ENCODE measurements at regions not wholly inside any gene's neighbourhood (a gene's known extent, or its start where the extent isn't known, plus 50 kb on each side); places are given as distances from the start of the nearest gene placed in this dataset.

- no peak for TF ChIP-seq POLR2A (IDR thresholded peaks at IDR 0.05)
- TF ChIP-seq, protein P1, sequence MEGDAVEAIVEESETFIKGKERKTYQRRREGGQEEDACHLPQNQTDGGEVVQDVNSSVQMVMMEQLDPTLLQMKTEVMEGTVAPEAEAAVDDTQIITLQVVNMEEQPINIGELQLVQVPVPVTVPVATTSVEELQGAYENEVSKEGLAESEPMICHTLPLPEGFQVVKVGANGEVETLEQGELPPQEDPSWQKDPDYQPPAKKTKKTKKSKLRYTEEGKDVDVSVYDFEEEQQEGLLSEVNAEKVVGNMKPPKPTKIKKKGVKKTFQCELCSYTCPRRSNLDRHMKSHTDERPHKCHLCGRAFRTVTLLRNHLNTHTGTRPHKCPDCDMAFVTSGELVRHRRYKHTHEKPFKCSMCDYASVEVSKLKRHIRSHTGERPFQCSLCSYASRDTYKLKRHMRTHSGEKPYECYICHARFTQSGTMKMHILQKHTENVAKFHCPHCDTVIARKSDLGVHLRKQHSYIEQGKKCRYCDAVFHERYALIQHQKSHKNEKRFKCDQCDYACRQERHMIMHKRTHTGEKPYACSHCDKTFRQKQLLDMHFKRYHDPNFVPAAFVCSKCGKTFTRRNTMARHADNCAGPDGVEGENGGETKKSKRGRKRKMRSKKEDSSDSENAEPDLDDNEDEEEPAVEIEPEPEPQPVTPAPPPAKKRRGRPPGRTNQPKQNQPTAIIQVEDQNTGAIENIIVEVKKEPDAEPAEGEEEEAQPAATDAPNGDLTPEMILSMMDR (IDR thresholded peaks at IDR 0.05 in 4 of 5, conservative IDR thresholded peaks at IDR 0.05 in 1 of 5): no peak
These were observed 450.2 kb upstream of the MBL2 start for GRCh38 chr10:53222806-53223205.
